ENCODE measurements at regions not wholly inside any gene's neighbourhood (a gene's known extent, or its start where the extent isn't known, plus 50 kb on each side); places are given as distances from the start of the nearest gene placed in this dataset.

DNA sequence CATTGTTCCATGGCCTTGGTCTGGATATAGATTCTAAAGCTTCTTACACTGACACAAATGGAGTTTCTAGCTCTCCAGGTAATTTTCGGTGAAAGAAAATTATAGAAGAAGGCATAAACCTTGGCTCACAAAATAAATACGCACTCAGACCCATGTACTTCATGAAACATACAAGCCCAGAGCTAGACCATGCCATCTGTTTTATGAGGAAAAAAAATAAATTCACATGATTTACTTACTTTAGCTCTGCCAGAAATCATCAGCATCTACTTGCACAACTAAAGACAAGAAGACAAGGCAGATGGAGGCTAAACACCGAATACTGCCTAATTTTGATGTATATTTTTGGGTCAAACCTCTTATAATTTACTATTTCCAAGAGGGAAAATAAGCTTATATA, 197.4 kb upstream of the KLF14 start:
- DNase-seq (ENCODE audit: low read depth): no peak

DNA sequence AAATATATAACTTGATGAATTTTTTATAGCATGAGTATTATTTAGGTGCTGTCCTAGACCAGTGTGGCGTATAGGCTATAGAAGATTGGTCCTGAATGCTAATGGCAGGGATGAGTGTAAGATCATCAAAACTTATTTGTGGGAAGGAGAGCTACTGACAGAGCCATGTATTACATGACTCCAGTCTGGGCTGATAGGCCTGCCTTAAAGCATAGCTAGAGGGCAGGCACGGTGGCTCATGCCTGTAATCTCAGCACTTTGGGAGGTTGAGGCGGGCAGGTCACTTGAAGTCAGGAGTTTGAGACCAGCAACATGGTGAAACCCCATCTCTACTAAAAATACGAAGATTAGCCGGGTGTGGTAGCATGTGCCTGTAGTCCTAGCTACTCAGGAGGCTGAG, 198.1 kb upstream of the KLF14 start:
- no peak for DNase-seq (ENCODE audit: low read depth)

DNA sequence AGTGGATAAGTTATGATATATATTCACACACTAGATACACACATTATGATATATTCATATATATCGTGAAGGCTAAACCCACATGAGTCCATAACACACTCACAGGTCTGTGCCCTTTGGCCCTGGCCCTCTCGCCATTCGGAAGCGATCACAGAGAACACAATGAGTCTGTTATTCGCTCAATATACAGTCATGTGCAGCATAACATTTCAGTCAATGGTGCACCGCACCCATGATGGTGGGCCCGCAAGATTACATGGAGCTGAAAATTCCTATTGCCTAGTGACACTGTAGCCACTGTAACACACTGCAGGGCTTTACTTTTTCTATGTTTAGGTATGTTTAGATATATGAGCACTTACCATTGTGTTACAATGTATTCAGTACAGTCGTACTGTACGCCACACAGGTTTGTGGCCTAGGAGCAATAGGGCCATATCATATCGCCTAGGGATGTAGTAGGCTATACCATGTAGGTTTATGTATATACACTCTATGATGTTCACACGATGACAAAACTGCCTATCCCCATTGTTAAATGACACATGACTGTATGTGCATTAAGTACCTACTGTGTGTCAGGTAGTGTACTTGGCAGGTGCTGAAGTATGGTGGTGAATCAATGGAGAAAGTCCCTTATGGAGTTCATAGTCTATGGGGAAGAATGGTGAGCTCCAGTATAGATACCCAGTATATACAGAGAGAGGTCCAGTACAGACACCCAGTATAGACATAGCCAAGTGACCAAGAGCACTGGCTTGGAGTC, 198.8 kb upstream of the KLF14 start:
- DNase-seq (ENCODE audit: low read depth): no peak

- no peak for DNase-seq (ENCODE audit: low read depth)
Observed at GRCh38 chr7:130933919-130934318, 199.9 kb upstream of the KLF14 start.

DNA sequence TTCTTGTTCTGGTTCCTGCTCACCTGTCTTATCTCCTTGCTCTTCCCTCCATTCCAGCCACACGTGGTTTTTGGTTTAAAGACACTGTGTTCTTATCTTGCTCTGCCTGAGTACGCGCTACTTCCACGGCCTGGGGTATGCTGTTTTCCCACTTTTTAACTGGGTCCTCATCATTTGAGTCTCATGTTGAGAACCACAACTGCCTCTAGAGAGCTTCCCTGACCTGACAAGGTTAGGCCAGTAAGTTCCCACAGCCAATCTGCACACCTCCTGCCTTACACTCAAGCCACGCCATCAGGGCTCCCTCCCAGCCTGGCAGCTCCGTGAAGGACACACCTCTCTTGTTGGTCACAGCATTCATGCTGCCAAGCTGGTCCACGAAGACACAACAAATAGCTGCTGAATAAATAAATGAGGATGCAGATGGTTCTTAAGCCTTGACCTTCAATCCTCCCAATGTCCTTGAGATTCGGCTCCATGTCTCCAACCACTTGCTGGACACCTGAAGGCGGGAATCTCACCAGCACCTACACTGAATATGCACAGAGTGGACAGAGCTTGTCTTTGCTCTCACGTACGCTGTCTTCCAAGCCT, 201.7 kb upstream of the KLF14 start:
- no peak for DNase-seq (ENCODE audit: low read depth)

GRCh38 chr7:130936202-130936931, 202.4 kb upstream of the KLF14 start:
- no peak for DNase-seq (ENCODE audit: low read depth)

- no peak for DNase-seq (ENCODE audit: low read depth)
Observed at GRCh38 chr7:130937016-130937415, 203.0 kb upstream of the KLF14 start.

DNA sequence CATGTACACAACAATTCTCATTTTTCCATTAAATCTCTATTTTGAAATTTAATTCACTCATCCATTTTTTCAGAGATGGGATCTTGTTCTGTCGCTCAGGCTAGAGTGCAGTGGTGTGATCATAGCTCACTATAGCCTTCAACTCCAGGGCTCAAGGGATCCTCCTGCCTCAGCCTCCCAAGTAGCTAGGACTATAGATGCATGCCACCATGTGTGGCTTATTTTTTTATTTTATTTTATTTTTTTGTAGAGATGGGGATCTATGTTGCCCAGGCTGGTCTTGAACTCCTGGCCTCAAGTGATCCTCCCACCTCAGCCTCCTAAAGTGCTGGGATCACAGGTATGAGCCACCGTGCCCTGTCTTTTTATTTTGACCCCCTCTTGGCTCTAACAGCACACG, 203.8 kb upstream of the KLF14 start:
- no peak for DNase-seq (ENCODE audit: low read depth)

DNA sequence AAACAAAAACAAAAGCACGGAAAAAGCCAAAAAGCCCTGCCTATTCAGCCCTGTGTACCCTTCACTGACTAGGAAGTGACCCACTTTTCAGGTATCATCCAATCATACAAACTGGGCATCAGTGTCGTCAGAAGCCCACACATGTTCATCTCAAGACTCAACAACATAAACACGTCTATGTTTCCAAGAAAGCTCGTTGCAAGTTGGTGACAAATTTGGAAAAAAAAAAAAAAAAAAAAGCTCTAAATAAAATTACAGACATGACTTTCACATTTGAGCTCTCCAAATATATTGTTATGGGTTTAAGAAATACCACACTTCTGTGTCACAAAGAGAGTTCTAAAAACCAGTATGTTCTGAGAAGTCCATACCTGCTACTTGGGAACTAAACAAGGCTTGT, 204.7 kb upstream of the KLF14 start:
- DNase-seq (ENCODE audit: low read depth): no peak

GRCh38 chr7:130939321-130940095, 205.5 kb upstream of the KLF14 start:
- no peak for DNase-seq (ENCODE audit: low read depth)

GRCh38 chr7:130940326-130940725, 206.3 kb upstream of the KLF14 start:
- no peak for DNase-seq (ENCODE audit: low read depth)

- no peak for DNase-seq (ENCODE audit: low read depth)
Observed at GRCh38 chr7:130940907-130941306, 206.9 kb upstream of the KLF14 start.

GRCh38 chr7:130941322-130942210, 207.6 kb upstream of the KLF14 start:
- DNase-seq (ENCODE audit: low read depth): no peak

DNA sequence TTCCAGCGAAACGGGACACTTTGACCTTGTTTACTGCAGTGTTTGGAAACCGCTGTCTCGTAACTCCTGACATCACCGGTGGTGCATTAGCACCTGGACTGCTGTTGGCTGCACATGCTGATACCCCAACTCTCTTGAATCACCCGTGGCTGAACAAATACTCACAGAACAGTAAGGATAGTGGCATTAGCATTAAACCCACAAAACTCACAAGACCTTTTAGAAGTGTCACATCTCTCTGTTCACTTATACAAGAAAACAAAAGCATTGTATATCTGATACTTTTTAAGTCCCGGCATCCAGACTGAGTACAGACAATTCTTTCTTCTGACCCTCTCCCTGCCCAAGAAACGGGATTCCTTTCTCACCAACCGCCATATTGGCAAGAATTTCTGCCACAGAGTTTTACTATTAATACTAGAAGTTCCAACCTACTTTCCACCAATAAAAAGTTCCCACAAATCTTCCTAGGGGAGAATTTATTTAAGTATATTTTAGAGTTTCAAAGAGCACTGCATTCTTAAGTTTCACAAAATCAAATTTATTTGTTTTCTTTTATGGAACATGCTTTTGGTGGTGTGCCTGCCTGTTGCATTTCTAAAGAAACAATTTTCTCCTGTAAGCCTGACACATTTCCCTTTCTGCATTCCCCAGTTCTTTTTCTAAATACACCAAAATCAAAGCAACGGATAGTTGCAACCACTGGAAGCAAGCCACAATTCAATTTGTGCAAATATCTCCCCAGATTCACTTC, 208.4 kb upstream of the KLF14 start:
- no peak for DNase-seq (ENCODE audit: low read depth)

DNA sequence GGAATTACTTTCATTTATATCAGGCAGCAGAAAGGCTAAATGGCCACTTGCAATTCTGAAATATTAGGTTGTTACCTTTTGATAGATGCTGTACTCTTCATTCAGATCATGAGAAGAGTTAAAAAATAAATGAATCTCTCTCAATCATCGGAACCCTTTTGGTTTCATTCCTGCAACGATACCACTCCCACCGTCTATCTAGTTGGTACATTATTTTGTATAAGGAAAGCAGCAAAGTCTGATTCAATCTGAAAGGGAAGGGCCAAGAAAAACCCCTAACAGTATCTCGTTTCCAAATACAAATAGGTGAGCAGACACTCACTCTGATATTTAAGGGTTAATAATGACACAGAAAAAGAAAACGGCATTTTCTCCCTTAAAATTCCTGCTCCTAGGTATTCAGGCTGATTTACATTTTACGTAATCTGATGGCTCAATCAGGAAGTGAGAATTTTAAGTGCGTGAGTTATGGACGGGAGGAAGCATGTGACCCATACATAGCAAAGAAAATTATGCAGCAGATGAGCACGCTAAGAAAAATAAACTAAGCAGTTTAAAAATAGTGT, 209.4 kb upstream of the KLF14 start:
- DNase-seq (ENCODE audit: low read depth): no peak

- no peak for DNase-seq (ENCODE audit: low read depth)
Observed at GRCh38 chr7:130943981-130944380, 210.0 kb upstream of the KLF14 start.

DNA sequence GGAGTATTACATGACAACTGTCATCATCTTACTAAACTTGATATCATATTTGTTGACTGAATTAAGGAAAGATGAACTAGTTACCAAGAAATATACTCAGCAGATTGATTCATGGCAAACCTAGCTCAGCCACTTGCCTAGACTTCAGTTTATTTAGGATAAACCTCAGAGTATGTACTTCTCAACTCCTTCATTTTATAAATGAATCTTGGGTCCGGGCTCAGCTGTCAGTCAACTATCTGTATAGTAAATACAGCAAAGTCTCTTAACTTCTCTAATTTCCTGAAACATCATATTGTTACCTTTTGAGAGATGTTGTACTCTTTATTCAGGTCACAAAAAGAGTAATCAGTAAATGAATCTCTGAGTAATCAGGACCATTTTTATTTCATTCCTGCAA, 211.0 kb upstream of the KLF14 start:
- no peak for DNase-seq (ENCODE audit: low read depth)

- no peak for DNase-seq (ENCODE audit: low read depth)
Observed at GRCh38 chr7:130945411-130945811, 211.4 kb upstream of the KLF14 start.

DNA sequence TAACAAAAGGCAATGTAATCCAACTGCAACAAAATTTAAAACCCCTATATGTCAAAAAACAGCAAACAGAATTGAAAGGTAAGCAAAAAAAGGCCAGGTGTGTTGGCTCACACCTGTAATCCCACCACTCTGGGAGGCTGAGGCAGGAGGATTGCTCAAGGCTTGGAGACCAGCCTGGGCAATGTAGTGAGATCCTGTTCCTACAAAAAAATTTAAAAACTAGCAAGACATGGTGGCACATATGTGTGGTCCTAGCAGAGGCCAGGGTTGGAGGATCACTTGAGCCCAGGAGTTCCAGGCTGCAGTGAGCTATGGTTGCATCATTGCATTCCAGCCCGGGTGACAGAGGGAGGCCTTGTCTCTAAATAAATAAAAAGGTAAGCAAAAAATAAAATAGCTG, 212.1 kb upstream of the KLF14 start:
- no peak for DNase-seq (ENCODE audit: low read depth)

- DNase-seq (ENCODE audit: low read depth): no peak
Observed at GRCh38 chr7:130947792-130948580, 214.0 kb upstream of the KLF14 start.
